ENCODE measurements at regions not wholly inside any gene's neighbourhood (a gene's known extent, or its start where the extent isn't known, plus 50 kb on each side); places are given as distances from the start of the nearest gene placed in this dataset.
A peak's percentile ranks its signal among the peaks of the same experiment; 100 is the strongest.

- Histone ChIP-seq H3K79me2 (ENCODE audit: control insufficient read depth, insufficient read depth, low read length) (no peaks in the 10 kb centered on the region), H3K4ac (ENCODE audit: low read depth, low read length) (no peak overlapping the region), H3K4me2 (ENCODE audit: low read length) (no peak overlapping the region)
These were observed 177.0 kb downstream of the REEP3 start for GRCh38 chr10:63697956-63698786.

GRCh38 chr10:63698787-63699150 is 177.6 kb downstream of the REEP3 start:
- WGBS (ENCODE audit: extremely low coverage, insufficient coverage, low lambda C conversion rate) = no CpG with 5 or more reads among the region's 2 CpGs
- no peak overlapping the region for H3K56ac ChIP-seq (ENCODE audit: low read length)
- H3K4ac ChIP-seq (ENCODE audit: low read depth, low read length) = no peak overlapping the region
- no peak overlapping the region for H3K4me2 ChIP-seq (ENCODE audit: low read length)
- no peak overlapping the region for H3K4me3 ChIP-seq (ENCODE audit: low read length)
- no peaks in the 10 kb centered on the region for H3K79me2 ChIP-seq (ENCODE audit: control insufficient read depth, insufficient read depth, low read length)
- H2AK5ac ChIP-seq (ENCODE audit: low read length) = no peak overlapping the region
- H3K79me1 ChIP-seq (ENCODE audit: low read length) = no peaks in the 10 kb centered on the region
- H3K18ac ChIP-seq (ENCODE audit: low read length) = no peak overlapping the region
- H4K5ac ChIP-seq (ENCODE audit: low read length) = no peak overlapping the region
- no peak overlapping the region for H2BK5ac ChIP-seq (ENCODE audit: low read length)
- H3K23ac ChIP-seq (ENCODE audit: low read length) = no peak overlapping the region
- H3K4me1 ChIP-seq (ENCODE audit: control insufficient read depth, low read depth, low read length) = peaks cover 2% of the 10 kb centered on the region
- DNase-seq = no peak
- no peak overlapping the region for H2BK120ac ChIP-seq (ENCODE audit: low read depth, low read length)
- H3K27me3 ChIP-seq (ENCODE audit: insufficient read depth, low read length, poor library complexity) = no peaks in the 10 kb centered on the region
- H3K36me3 ChIP-seq (ENCODE audit: control insufficient read depth, insufficient read depth, low read length) = no peaks in the 10 kb centered on the region
- no peak overlapping the region for H2BK15ac ChIP-seq (replicated peaks; ENCODE audit: low read depth)
- H4K8ac ChIP-seq (ENCODE audit: low read depth, low read length) = no peak overlapping the region
- no peak overlapping the region for H3K9ac ChIP-seq (ENCODE audit: low read length)
- no peak overlapping the region for H3K27ac ChIP-seq (ENCODE audit: low read depth, low read length)

More at GRCh38 chr10:63697956-63698786, 177.0 kb downstream of the REEP3 start:
- no peaks in the 10 kb centered on the region for H3K36me3 ChIP-seq (ENCODE audit: control insufficient read depth, insufficient read depth, low read length)
- no peak overlapping the region for H2BK15ac ChIP-seq (replicated peaks; ENCODE audit: low read depth)
- no peak overlapping the region for H3K27ac ChIP-seq (ENCODE audit: low read depth, low read length)
- H3K23ac ChIP-seq (ENCODE audit: low read length) = no peak overlapping the region
- no peak overlapping the region for H2BK5ac ChIP-seq (ENCODE audit: low read length)
- H3K9ac ChIP-seq (ENCODE audit: low read length) = no peak overlapping the region
- H3K4me3 ChIP-seq (ENCODE audit: low read length) = no peak overlapping the region
- no CpG with 5 or more reads among the region's 7 CpGs for WGBS (ENCODE audit: extremely low coverage, insufficient coverage, low lambda C conversion rate)
- no peak overlapping the region for H3K56ac ChIP-seq (ENCODE audit: low read length)
- H4K5ac ChIP-seq (ENCODE audit: low read length) = no peak overlapping the region
- H3K18ac ChIP-seq (ENCODE audit: low read length) = no peak overlapping the region
- no peak overlapping the region for H2BK120ac ChIP-seq (ENCODE audit: low read depth, low read length)
- no peaks in the 10 kb centered on the region for H3K79me1 ChIP-seq (ENCODE audit: low read length)
- no peaks in the 10 kb centered on the region for H3K4me1 ChIP-seq (ENCODE audit: control insufficient read depth, low read depth, low read length)
- H4K8ac ChIP-seq (ENCODE audit: low read depth, low read length) = no peak overlapping the region
- no peak overlapping the region for H2AK5ac ChIP-seq (ENCODE audit: low read length)
- DNase-seq = no peak
- no peaks in the 10 kb centered on the region for H3K27me3 ChIP-seq (ENCODE audit: insufficient read depth, low read length, poor library complexity)

GRCh38 chr10:63699785-63700613 is 178.8 kb downstream of the REEP3 start:
- Histone ChIP-seq H2BK15ac (replicated peaks; ENCODE audit: low read depth) (peak overlapping the region; percentile 23), H3K9ac (ENCODE audit: low read length) (no peak overlapping the region), H3K56ac (ENCODE audit: low read length) (no peak overlapping the region), H2BK5ac (ENCODE audit: low read length) (no peak overlapping the region), H3K4me3 (ENCODE audit: low read length) (no peak overlapping the region), H3K36me3 (ENCODE audit: control insufficient read depth, insufficient read depth, low read length) (no peaks in the 10 kb centered on the region), H3K18ac (ENCODE audit: low read length) (peak overlapping the region; percentile 30), H3K4me1 (ENCODE audit: control insufficient read depth, low read depth, low read length) (peaks cover 2% of the 10 kb centered on the region), H3K23ac (ENCODE audit: low read length) (no peak overlapping the region), H3K27me3 (ENCODE audit: insufficient read depth, low read length, poor library complexity) (no peaks in the 10 kb centered on the region), H4K5ac (ENCODE audit: low read length) (no peak overlapping the region), H4K8ac (ENCODE audit: low read depth, low read length) (no peak overlapping the region), H3K79me2 (ENCODE audit: control insufficient read depth, insufficient read depth, low read length) (no peaks in the 10 kb centered on the region), H2AK5ac (ENCODE audit: low read length) (no peak overlapping the region), H3K4me2 (ENCODE audit: low read length) (no peak overlapping the region), H3K27ac (ENCODE audit: low read depth, low read length) (no peak overlapping the region), H3K4ac (ENCODE audit: low read depth, low read length) (no peak overlapping the region), H3K79me1 (ENCODE audit: low read length) (no peaks in the 10 kb centered on the region), H2BK120ac (ENCODE audit: low read depth, low read length) (no peak overlapping the region)
- WGBS (ENCODE audit: extremely low coverage, insufficient coverage, low lambda C conversion rate) = no CpG with 5 or more reads among the region's 5 CpGs
- no peak for DNase-seq

- Histone ChIP-seq H3K18ac (ENCODE audit: low read length) (peak overlapping the region; percentile 30), H3K27me3 (ENCODE audit: insufficient read depth, low read length, poor library complexity) (no peaks in the 10 kb centered on the region), H3K4me3 (ENCODE audit: low read length) (no peak overlapping the region), H3K4me1 (ENCODE audit: control insufficient read depth, low read depth, low read length) (peaks cover 2% of the 10 kb centered on the region), H4K5ac (ENCODE audit: low read length) (no peak overlapping the region), H3K23ac (ENCODE audit: low read length) (no peak overlapping the region), H2BK120ac (ENCODE audit: low read depth, low read length) (no peak overlapping the region), H2AK5ac (ENCODE audit: low read length) (no peak overlapping the region), H3K79me1 (ENCODE audit: low read length) (no peaks in the 10 kb centered on the region), H3K27ac (ENCODE audit: low read depth, low read length) (no peak overlapping the region), H3K9ac (ENCODE audit: low read length) (no peak overlapping the region), H3K4ac (ENCODE audit: low read depth, low read length) (no peak overlapping the region), H3K79me2 (ENCODE audit: control insufficient read depth, insufficient read depth, low read length) (no peaks in the 10 kb centered on the region), H4K8ac (ENCODE audit: low read depth, low read length) (no peak overlapping the region), H2BK5ac (ENCODE audit: low read length) (no peak overlapping the region), H3K56ac (ENCODE audit: low read length) (no peak overlapping the region), H3K36me3 (ENCODE audit: control insufficient read depth, insufficient read depth, low read length) (no peaks in the 10 kb centered on the region), H2BK15ac (replicated peaks; ENCODE audit: low read depth) (no peak overlapping the region), H3K4me2 (ENCODE audit: low read length) (no peak overlapping the region)
- WGBS (ENCODE audit: extremely low coverage, insufficient coverage, low lambda C conversion rate) = no CpG with 5 or more reads among the region's 1 CpG
- DNase-seq = no peak
These were observed 179.5 kb downstream of the REEP3 start for GRCh38 chr10:63700631-63701156.

GRCh38 chr10:63702092-63702491 is 180.9 kb downstream of the REEP3 start:
- Histone ChIP-seq H3K4ac (ENCODE audit: low read depth, low read length) (no peak overlapping the region), H3K36me3 (ENCODE audit: control insufficient read depth, insufficient read depth, low read length) (no peaks in the 10 kb centered on the region), H3K9ac (ENCODE audit: low read length) (no peak overlapping the region), H3K18ac (ENCODE audit: low read length) (no peak overlapping the region), H4K5ac (ENCODE audit: low read length) (no peak overlapping the region), H3K56ac (ENCODE audit: low read length) (no peak overlapping the region), H3K4me3 (ENCODE audit: low read length) (no peak overlapping the region), H3K79me2 (ENCODE audit: control insufficient read depth, insufficient read depth, low read length) (no peaks in the 10 kb centered on the region), H2BK15ac (replicated peaks; ENCODE audit: low read depth) (no peak overlapping the region), H2BK5ac (ENCODE audit: low read length) (no peak overlapping the region), H2AK5ac (ENCODE audit: low read length) (no peak overlapping the region), H3K4me1 (ENCODE audit: control insufficient read depth, low read depth, low read length) (peaks cover 2% of the 10 kb centered on the region), H3K4me2 (ENCODE audit: low read length) (no peak overlapping the region), H3K79me1 (ENCODE audit: low read length) (no peaks in the 10 kb centered on the region), H2BK120ac (ENCODE audit: low read depth, low read length) (no peak overlapping the region), H4K8ac (ENCODE audit: low read depth, low read length) (peak overlapping the region; percentile 16), H3K27ac (ENCODE audit: low read depth, low read length) (no peak overlapping the region), H3K23ac (ENCODE audit: low read length) (no peak overlapping the region), H3K27me3 (ENCODE audit: insufficient read depth, low read length, poor library complexity) (no peaks in the 10 kb centered on the region)
- WGBS (ENCODE audit: extremely low coverage, insufficient coverage, low lambda C conversion rate) = no CpG with 5 or more reads among the region's 1 CpG
- no peak for DNase-seq

Measured in mesendoderm (in vitro differentiated cells).